ENCODE measurements at regions not wholly inside any gene's neighbourhood (a gene's known extent, or its start where the extent isn't known, plus 50 kb on each side); places are given as distances from the start of the nearest gene placed in this dataset.

- TF ChIP-seq CTCF (conservative IDR thresholded peaks at IDR 0.05 in 1 of 2, IDR thresholded peaks at IDR 0.05 in 1 of 2; ENCODE audit: low read depth in 1 of 2, low read length in 2 of 2): no peak
- TF ChIP-seq EZH2 (IDR thresholded peaks at IDR 0.05; ENCODE audit: low read length, missing control alignments): no peak
Measured at GRCh38 chr14:55800156-55800785, 220.3 kb downstream of the KTN1 start.
